ENCODE measurements at regions not wholly inside any gene's neighbourhood (a gene's known extent, or its start where the extent isn't known, plus 50 kb on each side); places are given as distances from the start of the nearest gene placed in this dataset.

GRCh38 chr5:19241690-19242089, 746.3 kb downstream of the CDH18 start:
- TF ChIP-seq, protein P1, sequence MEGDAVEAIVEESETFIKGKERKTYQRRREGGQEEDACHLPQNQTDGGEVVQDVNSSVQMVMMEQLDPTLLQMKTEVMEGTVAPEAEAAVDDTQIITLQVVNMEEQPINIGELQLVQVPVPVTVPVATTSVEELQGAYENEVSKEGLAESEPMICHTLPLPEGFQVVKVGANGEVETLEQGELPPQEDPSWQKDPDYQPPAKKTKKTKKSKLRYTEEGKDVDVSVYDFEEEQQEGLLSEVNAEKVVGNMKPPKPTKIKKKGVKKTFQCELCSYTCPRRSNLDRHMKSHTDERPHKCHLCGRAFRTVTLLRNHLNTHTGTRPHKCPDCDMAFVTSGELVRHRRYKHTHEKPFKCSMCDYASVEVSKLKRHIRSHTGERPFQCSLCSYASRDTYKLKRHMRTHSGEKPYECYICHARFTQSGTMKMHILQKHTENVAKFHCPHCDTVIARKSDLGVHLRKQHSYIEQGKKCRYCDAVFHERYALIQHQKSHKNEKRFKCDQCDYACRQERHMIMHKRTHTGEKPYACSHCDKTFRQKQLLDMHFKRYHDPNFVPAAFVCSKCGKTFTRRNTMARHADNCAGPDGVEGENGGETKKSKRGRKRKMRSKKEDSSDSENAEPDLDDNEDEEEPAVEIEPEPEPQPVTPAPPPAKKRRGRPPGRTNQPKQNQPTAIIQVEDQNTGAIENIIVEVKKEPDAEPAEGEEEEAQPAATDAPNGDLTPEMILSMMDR (optimal IDR thresholded peaks at IDR 0.05 in 1 of 3, IDR thresholded peaks at IDR 0.05 in 1 of 3, conservative IDR thresholded peaks at IDR 0.05 in 1 of 3; ENCODE audit: extremely low read depth in 1 of 3, insufficient read depth in 2 of 3, low read length in 3 of 3): no peak
- no peak for TF ChIP-seq EZH2 (IDR thresholded peaks at IDR 0.05; ENCODE audit: low read length)
